Head of caudate nucleus (tissue), 42 donors: ENCODE measurements at regions not wholly inside any gene's neighbourhood (a gene's known extent, or its start where the extent isn't known, plus 50 kb on each side); places are given as distances from the start of the nearest gene placed in this dataset.
"Not testable (repeated sequence)": the region's sequence is repeated elsewhere in the genome, so short reads cannot be mapped to it uniquely, and the experiment has no call there.

ENCODE experiments used
- DNase-seq, 42 donors: peaks; one replicate each; pipeline versions ENCODE4 v3.0.0 to v3.0.0-alpha.2; 2020 to 2021; ENCODE audit warnings: mixed read lengths in 7 of 42
- intact Hi-C: fragments of 100-400 bp; cut with DNase I; formaldehyde crosslinking; loops from one replicate; pipeline ENCODE4 v1.15.0; 2022

DNA sequence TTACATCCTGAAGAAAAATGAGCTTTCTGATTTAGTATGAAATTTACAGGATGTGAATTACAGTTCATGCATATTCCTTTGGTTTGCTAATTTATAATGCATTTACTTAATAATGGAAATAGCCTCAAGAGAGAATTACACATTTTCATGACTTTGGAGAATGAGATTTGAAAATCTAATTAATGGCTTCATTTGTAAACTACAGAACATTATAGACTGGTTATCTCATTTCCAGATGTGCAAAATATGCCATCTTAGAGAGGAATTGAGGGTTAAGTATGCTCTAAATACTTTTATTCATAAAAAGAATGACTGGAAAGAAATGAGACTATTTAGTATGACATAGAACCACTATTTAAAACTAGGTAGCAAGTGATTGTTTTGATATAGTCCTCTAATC, 94.2 kb upstream of the DNAJC10 start:
- intact Hi-C loops = no loop called here
- DNase-seq = no peak

- no peak for DNase-seq
- intact Hi-C loops = no loop called here
Observed at GRCh38 chr2:182622231-182622630, 93.8 kb upstream of the DNAJC10 start.

- intact Hi-C loops = no loop called here
- no peak for DNase-seq
Observed at GRCh38 chr2:182625814-182626213, 90.2 kb upstream of the DNAJC10 start.

DNA sequence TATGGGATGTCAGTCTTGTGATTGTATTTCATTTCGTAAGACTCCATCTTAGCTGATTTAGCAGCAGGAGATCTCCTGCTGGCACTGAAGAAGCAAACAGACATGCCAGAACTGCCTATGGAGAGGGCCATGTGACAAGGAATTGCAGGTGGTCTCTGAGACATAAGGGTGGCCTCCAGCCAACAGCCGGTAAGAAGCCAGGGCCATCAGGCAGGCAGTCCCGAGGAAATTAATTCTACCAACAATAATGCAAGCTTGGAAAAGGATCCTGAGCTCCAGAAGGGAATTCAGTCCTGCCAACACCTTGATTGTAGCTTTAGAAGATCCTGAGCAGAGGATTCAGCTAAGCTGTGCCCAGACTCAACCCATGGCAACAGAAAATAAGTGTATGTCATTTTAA, 87.1 kb upstream of the DNAJC10 start:
- intact Hi-C loops = no loop called here
- DNase-seq = no peak

GRCh38 chr2:182630207-182630606, 85.8 kb upstream of the DNAJC10 start:
- no peak for DNase-seq
- intact Hi-C loops = no loop called here

DNA sequence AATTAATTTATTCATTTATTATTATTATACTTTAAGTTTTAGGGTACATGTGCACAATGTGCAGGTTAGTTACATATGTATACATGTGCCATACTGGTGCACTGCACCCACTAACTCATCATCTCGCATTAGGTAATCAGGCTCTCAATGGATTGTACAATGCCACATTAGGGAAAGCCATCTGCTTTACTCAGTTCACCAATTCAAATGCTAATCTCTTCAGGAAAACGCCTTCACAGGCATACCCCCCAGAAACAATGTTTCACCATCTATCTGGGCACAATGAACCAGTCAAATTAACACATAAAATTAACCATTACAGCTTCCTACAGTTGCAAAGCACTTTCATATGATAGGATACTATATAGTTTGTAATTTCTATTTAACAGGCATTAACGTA, 84.8 kb upstream of the DNAJC10 start:
- intact Hi-C loops = no loop called here

DNA sequence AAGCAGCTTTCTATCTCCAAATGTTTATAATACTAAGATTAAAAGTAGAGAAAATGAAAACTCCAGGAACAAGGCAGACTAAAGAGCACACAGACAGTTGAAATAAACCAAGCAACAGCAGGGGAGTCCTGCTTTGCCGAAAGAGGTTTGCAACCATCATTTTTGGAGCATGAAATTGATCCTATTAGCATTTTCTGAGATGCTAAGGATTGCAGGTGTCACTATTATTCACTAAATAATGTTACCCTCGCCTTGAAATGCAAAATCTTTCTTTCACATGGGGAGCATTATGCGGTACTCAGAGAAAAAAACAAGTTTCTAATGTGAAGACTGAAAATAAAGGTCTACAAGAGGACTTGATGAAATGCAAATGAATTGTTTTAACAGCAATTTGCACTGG, 81.7 kb upstream of the DNAJC10 start:
- DNase-seq = no peak
- intact Hi-C loops = no loop called here

More for the DNA sequence above, 84.8 kb upstream of the DNAJC10 start:
- DNase-seq = no peak

DNA sequence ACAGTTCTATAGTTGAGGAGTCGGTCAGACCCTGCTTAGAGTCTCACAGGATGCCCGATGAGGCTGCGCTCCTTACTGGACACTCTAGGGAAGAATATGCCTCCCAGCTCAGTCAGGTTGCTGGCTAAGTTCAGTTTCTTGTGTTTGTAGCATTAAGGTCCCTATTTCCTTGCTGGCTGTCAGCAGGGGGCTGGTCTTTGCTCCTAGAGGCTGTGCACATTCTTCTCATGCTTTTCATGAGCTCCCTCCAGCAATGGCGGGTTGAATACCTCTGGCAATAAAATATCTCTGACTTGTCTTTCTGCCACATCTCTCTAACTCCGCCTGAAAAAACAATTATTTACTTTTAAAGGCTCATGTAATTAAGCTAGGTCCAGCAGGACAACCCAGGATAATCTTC, 79.4 kb upstream of the DNAJC10 start:
- intact Hi-C loops = no loop called here
- no peak for DNase-seq

- intact Hi-C loops = no loop called here
- no peak for DNase-seq
Observed at GRCh38 chr2:182638667-182639066, 77.4 kb upstream of the DNAJC10 start.

- DNase-seq = no peak
- intact Hi-C loops = no loop called here
Observed at GRCh38 chr2:182639971-182640370, 76.1 kb upstream of the DNAJC10 start.

- intact Hi-C loops = no loop called here
- DNase-seq = peak; percentile 8 to 75 (median 54)
Observed at GRCh38 chr2:182642328-182642727, 73.7 kb upstream of the DNAJC10 start.

DNA sequence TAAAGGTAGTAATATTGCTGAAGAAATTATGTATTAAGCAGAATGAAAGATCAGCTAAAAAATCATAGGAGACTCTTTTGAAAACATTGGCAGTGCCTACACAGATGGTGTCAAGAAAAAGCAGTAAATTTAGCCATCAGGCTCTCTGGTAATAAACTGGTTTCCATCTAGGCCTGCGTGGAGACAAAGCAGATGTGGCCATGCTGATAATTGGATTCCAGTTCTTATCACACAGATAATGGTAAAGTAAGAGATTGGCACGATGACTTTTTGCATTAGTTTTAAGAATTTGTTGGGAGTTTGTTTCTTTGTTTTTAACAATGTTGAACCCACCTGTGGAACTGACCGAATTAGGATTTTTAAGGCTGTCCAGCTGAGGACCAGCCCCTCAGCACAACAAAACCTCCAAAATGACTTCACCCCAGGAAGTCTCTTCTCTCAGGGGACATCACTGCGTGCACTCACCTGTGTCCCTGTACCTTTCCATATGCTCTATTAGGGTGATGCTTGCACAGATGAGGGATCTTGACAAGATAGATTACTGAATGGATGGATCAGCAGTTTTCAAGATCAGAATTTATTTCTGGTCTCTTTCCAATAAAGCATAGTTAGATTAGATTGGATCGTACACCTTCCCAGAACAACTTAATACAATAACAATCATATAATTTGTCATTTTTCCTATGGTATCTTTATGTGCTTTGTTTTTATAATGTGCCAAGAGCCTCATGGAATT, 69.1 kb upstream of the DNAJC10 start:
- intact Hi-C loops = no loop called here
- DNase-seq = no peak

DNA sequence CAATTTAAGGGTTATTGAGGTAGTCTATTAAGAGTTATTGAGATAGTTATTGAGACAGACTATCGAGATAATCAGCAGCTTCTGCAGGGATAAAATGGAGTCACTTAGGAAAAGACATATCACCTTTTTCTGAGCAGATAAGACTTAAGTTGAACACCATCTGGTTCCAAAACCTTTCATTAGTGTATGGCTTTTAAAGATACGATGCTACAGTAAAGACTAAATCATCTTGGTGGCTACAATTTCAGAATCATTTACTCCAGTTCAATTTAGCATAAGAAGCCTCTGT, 68.6 kb upstream of the DNAJC10 start:
- intact Hi-C loops = no loop called here
- no peak for DNase-seq

- peak in 26 of 42 donors; percentile 9 to 52 (median 30) for DNase-seq
- intact Hi-C loops = no loop called here
Observed at GRCh38 chr2:182649316-182649715, 66.7 kb upstream of the DNAJC10 start.

GRCh38 chr2:182650704-182651103, 65.4 kb upstream of the DNAJC10 start:
- DNase-seq = no peak
- intact Hi-C loops = loop anchor here (2.0 kb wide), 1 partner anchor 464 kb away; no protein-coding TSS in a partner anchor

DNA sequence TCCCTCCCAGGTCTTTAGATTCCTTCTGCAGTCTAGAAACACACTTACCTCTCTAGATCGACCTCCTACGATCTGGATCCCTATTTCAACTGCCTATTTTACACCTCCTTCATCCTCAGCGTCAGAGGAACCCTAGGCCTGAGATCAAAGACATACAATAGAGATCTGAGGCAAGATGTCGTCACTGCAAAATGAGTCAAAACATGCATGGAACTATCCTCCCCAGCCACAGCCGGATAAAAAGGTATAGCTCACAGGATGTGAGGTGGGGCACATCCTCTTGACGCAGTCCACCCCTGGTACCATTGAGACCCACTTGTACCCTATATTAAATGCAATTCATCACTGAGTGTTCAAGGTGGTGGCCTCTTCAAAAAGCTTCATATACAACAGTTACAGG, 63.7 kb upstream of the DNAJC10 start:
- no peak for DNase-seq
- intact Hi-C loops = no loop called here

DNA sequence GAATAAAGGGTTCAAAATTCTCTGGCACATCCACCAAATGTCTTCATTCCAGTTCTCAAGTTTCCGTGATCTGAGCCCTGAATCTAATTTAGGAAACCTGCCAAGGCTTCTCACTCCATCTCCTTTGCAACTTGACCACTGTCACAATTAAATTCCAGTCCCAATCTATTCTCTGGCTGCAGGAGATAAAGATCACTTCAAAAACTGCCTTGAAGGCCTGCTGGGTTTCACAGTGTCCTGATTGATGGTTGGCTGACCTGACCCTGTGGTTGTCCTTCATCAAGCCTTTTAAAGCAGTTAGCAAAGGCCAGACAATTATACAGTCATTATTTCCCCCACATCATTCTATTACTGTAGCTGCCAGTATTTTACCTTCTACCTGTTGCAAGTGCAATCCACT, 60.3 kb upstream of the DNAJC10 start:
- no peak for DNase-seq
- intact Hi-C loops = no loop called here

GRCh38 chr2:182664212-182664611, 51.8 kb upstream of the DNAJC10 start:
- DNase-seq = no peak
- intact Hi-C loops = no loop called here

- DNase-seq, intact Hi-C loops: not testable (repeated sequence)
Observed at GRCh38 chr2:182665500-182665899, 50.6 kb upstream of the DNAJC10 start.
